GM23338 (cell line): ENCODE measurements at regions not wholly inside any gene's neighbourhood (a gene's known extent, or its start where the extent isn't known, plus 50 kb on each side); places are given as distances from the start of the nearest gene placed in this dataset.

Source experiments
- ATAC-seq: fragments of 200-7000 bp; cut with Tn5 transposase; 3 replicates; pipeline ENCODE4 v1.9.1; 2020
- DNase-seq: peaks from one replicate; pipeline ENCODE4 v3.0.0-alpha.2; 2015; ENCODE audit warnings: low spot score
- H2AFZ ChIP-seq: fragments of 200-600 bp; sonication (generic); 2 replicates; pipeline ENCODE4 v1.8.0; 2016; ENCODE audit warnings: antibody characterized with exemption, mild to moderate bottlenecking, moderate library complexity
- H3F3A ChIP-seq: fragments of 200-600 bp; sonication (generic); replicated peaks from 2 replicates; pipeline ENCODE4 v1.8.0; 2017; ENCODE audit warnings: antibody characterized with exemption, mixed run types, low read depth
- H3K27ac ChIP-seq: fragments of 200-600 bp; sonication (generic); 2 replicates; pipeline ENCODE4 v1.6.1; 2016; ENCODE audit warnings: low read depth
- H3K27me3 ChIP-seq: fragments of 200-600 bp; sonication (generic); 2 replicates; pipeline ENCODE4 v1.8.0; 2016; ENCODE audit warnings: mild to moderate bottlenecking, mixed run types, moderate library complexity; ENCODE audit not compliant: insufficient read depth
- H3K36me3 ChIP-seq: fragments of 200-600 bp; sonication (generic); 2 replicates; pipeline ENCODE4 v1.8.0; 2016; ENCODE audit warnings: mild to moderate bottlenecking; ENCODE audit not compliant: insufficient read depth
- H3K4me1 ChIP-seq: fragments of 200-600 bp; sonication (generic); 2 replicates; pipeline ENCODE4 v1.8.0; 2016; ENCODE audit warnings: mild to moderate bottlenecking, moderate library complexity; ENCODE audit not compliant: insufficient read depth
- H3K4me2 ChIP-seq: fragments of 200-600 bp; sonication (generic); 2 replicates; pipeline ENCODE4 v1.7.1; 2017; ENCODE audit warnings: mixed run types
- H3K4me3 ChIP-seq: fragments of 200-600 bp; sonication (generic); 2 replicates; pipeline ENCODE4 v1.6.1; 2016; ENCODE audit warnings: mixed run types
- H3K79me2 ChIP-seq: fragments of 200-600 bp; sonication (generic); replicated peaks from 2 replicates; pipeline ENCODE4 v1.8.0; 2017; ENCODE audit warnings: mild to moderate bottlenecking; ENCODE audit not compliant: insufficient read depth
- H3K9me2 ChIP-seq: fragments of 200-600 bp; sonication (generic); 2 replicates; pipeline ENCODE4 v1.8.0; 2017; ENCODE audit not compliant: insufficient read depth
- H4K20me1 ChIP-seq: fragments of 200-600 bp; sonication (generic); replicated peaks from 2 replicates; pipeline ENCODE4 v1.8.0; 2017; ENCODE audit warnings: mild to moderate bottlenecking; ENCODE audit not compliant: insufficient read depth
- H3K27ac Mint-ChIP-seq: 2 replicates; pipeline ENCODE4 v1.8.0; 2020; ENCODE audit warnings: inconsistent platforms, mild to moderate bottlenecking, moderate library complexity, mixed read lengths
- H3K27me3 Mint-ChIP-seq: 3 replicates; pipeline ENCODE4 v1.8.0; 2022; ENCODE audit warnings: low read depth, mild to moderate bottlenecking, moderate library complexity, mixed read lengths, inconsistent platforms; ENCODE audit not compliant: insufficient read depth, poor library complexity
- H3K36me3 Mint-ChIP-seq: 3 replicates; pipeline ENCODE4 v1.8.0; 2021; ENCODE audit warnings: low read depth, mild to moderate bottlenecking, inconsistent platforms, moderate library complexity, mixed read lengths
- H3K4me1 Mint-ChIP-seq: 3 replicates; pipeline ENCODE4 v1.8.0; 2020; ENCODE audit warnings: mild to moderate bottlenecking, inconsistent platforms, mixed read lengths
- H3K4me3 Mint-ChIP-seq: 3 replicates; pipeline ENCODE4 v1.8.0; 2021; ENCODE audit warnings: moderate library complexity, mild to moderate bottlenecking, inconsistent platforms, mixed read lengths
- H3K9me3 Mint-ChIP-seq: 3 replicates; pipeline ENCODE4 v1.8.0; 2020; ENCODE audit warnings: moderate library complexity, mild to moderate bottlenecking, inconsistent platforms, mixed read lengths
- CREB1 ChIP-seq: fragments of 250-450 bp; sonication (Bioruptor Pico); IDR thresholded peaks from 2 replicates; pipeline ENCODE4 v1.5.0; 2020; ENCODE audit warnings: low read depth, mild to moderate bottlenecking, moderate library complexity
- CTCF ChIP-seq, 2 experiments: fragments of 200-600 bp in 1 of 2; sonication (generic) in 1 of 2; conservative IDR thresholded peaks; 2 replicates each; pipeline versions ENCODE4 v1.5.1 to v1.6.1; 2016 to 2017; ENCODE audit warnings: antibody characterized with exemption in 2 of 2, low read depth in 2 of 2, mild to moderate bottlenecking in 2 of 2, moderate library complexity in 1 of 2
- ETS1 ChIP-seq: IDR thresholded peaks from 2 replicates; pipeline ENCODE4 v1.6.1; 2016; ENCODE audit warnings: antibody characterized with exemption
- EZH2phosphoT487 ChIP-seq: fragments of 200-600 bp; sonication (generic); IDR thresholded peaks from one replicate; pipeline ENCODE4 v1.8.1; 2018; ENCODE audit warnings: antibody characterized with exemption; ENCODE audit not compliant: unreplicated experiment
- JUNB ChIP-seq: IDR thresholded peaks from one replicate; pipeline ENCODE4 v1.6.1; 2016; ENCODE audit warnings: antibody characterized with exemption; ENCODE audit not compliant: unreplicated experiment
- REST ChIP-seq: IDR thresholded peaks from one replicate; pipeline ENCODE4 v1.6.1; 2018; ENCODE audit warnings: antibody characterized with exemption; ENCODE audit not compliant: unreplicated experiment
- ZNF114 ChIP-seq: fragments of 250-450 bp; sonication (Bioruptor Pico); IDR thresholded peaks from 2 replicates; pipeline ENCODE4 v1.5.0; 2020; ENCODE audit warnings: mild to moderate bottlenecking, moderate library complexity
- ZNF462 ChIP-seq: fragments of 250-450 bp; sonication (Bioruptor Pico); IDR thresholded peaks from 2 replicates; pipeline ENCODE4 v1.5.0; 2020; ENCODE audit warnings: mild to moderate bottlenecking, moderate library complexity

GRCh38 chr11:45000918-45001317, 50.2 kb upstream of the TP53I11 start:
- TF ChIP-seq ZNF114 (CRISPR knock-in tag) (no peak), JUNB (no peak), EZH2phosphoT487 (no peak), CTCF (conservative IDR thresholded peaks at IDR 0.05; ENCODE audit: low read depth in 2 of 2) (no peak)
- H3K4me2 ChIP-seq = no peak overlapping the region
- ATAC-seq (no peak), DNase-seq (no peak)
- no peaks in the 10 kb centered on the region for H4K20me1 ChIP-seq
- H3K36me3 ChIP-seq = no peaks in the 10 kb centered on the region
- no peak overlapping the region for H3K27ac Mint-ChIP-seq
- no peaks in the 10 kb centered on the region for H3K27me3 ChIP-seq
- H3K27me3 Mint-ChIP-seq = no peaks in the 10 kb centered on the region
- no peaks in the 10 kb centered on the region for H3K79me2 ChIP-seq
- no peaks in the 10 kb centered on the region for H3K4me1 ChIP-seq
- H3K9me2 ChIP-seq = no peaks in the 10 kb centered on the region; the same call in 1 of the 2 replicates
- H3K4me3 Mint-ChIP-seq = no peak overlapping the region
- no peak overlapping the region for H3K4me3 ChIP-seq
- no peaks in the 10 kb centered on the region; the same call in 2 of the 3 replicates for H3K4me1 Mint-ChIP-seq
- H3F3A ChIP-seq = no peaks in the 10 kb centered on the region
- H3K27ac ChIP-seq = no peak overlapping the region
- no peaks in the 10 kb centered on the region for H3K36me3 Mint-ChIP-seq
- no peaks in the 10 kb centered on the region for H3K9me3 Mint-ChIP-seq
- no peak overlapping the region for H2AFZ ChIP-seq

GRCh38 chr11:45001466-45002165, 50.9 kb upstream of the TP53I11 start:
- no peak overlapping the region for H3K27ac ChIP-seq
- H3K36me3 ChIP-seq = no peaks in the 10 kb centered on the region
- H3K9me3 Mint-ChIP-seq = no peaks in the 10 kb centered on the region
- H3K36me3 Mint-ChIP-seq = no peaks in the 10 kb centered on the region
- no peaks in the 10 kb centered on the region for H3K4me1 ChIP-seq
- H3K4me2 ChIP-seq = no peak overlapping the region
- H3K4me3 Mint-ChIP-seq = no peak overlapping the region
- ATAC-seq = no peak
- H3K79me2 ChIP-seq = no peaks in the 10 kb centered on the region
- DNase-seq = no peak
- H3K9me2 ChIP-seq = no peaks in the 10 kb centered on the region; the same call in 1 of the 2 replicates
- H3K4me1 Mint-ChIP-seq = no peaks in the 10 kb centered on the region; the same call in 2 of the 3 replicates
- H3K27me3 Mint-ChIP-seq = no peaks in the 10 kb centered on the region
- H3F3A ChIP-seq = no peaks in the 10 kb centered on the region
- H4K20me1 ChIP-seq = no peaks in the 10 kb centered on the region
- no peak overlapping the region for H3K27ac Mint-ChIP-seq
- no peak overlapping the region for H3K4me3 ChIP-seq
- H2AFZ ChIP-seq = no peak overlapping the region
- H3K27me3 ChIP-seq = no peaks in the 10 kb centered on the region
- TF ChIP-seq JUNB (no peak), ZNF462 (CRISPR knock-in tag) (no peak), ETS1 (no peak), REST (no peak), CREB1 (CRISPR knock-in tag) (no peak)
